GM21528 (cell line): ENCODE measurements at regions not wholly inside any gene's neighbourhood (a gene's known extent, or its start where the extent isn't known, plus 50 kb on each side); places are given as distances from the start of the nearest gene placed in this dataset.

Experiments
- ATAC-seq: cut with Tn5 transposase; IDR thresholded peaks from one replicate; pipeline ENCODE4 v1.9.1; 2021; ENCODE audit warnings: mild to moderate bottlenecking, moderate library complexity; ENCODE audit not compliant: unreplicated experiment, low FRiP score

DNA sequence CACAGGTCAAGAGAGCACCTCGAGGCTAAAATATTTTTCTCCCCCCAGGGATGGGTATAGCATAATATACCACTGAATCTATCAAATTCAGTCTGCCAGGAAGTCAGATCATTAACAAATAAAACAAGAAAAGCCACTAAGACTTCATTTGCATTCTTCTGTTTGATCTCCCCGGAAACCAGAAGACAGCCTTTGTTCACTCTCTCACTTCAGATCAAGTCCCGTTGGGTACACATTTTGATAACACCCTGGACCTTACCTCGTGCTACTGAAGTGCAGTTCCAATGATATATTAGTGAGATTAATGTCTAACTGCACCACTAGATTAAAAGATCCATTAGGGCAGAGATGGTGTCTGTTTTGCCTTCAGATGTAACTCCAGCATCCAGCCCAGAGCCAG is 157.7 kb upstream of the B3GAT2 start:
- ATAC-seq: no peak

DNA sequence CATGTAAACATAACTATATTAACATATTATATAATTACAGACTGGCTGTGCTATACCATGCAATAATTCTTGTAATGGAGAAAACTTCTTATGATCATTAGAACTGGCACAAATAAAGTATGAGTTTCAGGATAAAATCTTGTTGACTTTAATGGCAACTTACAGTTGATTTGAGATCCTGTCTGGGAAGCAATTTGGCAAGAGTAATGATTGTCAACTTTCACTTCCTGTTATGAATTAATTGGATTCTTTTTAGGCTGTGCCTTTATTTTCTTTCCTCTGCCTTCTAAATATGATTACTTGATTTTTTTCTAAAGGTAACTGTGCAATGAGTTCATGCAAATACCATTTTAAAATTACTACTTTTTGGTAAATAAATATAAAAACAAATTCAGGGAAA is 158.1 kb upstream of the B3GAT2 start:
- ATAC-seq: no peak

DNA sequence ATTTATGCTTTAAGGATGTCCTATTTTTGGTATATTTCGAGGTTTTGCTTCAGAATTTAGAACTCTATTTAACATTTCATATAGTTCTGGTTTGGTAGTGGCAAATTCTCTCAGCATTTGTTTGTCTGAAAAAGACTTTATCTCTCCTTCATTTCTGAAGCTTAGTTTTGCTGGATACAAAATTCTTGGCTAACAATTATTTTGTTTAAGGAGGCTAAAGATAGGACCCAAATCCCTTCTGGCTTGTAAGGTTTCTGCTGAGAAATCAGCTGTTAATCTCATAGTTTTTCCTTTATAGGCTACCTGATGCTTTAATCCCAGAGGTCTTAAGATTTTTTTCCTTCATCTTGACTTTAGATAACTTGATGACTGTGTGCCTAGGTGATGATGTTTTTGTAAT is 162.7 kb upstream of the B3GAT2 start:
- no peak for ATAC-seq

DNA sequence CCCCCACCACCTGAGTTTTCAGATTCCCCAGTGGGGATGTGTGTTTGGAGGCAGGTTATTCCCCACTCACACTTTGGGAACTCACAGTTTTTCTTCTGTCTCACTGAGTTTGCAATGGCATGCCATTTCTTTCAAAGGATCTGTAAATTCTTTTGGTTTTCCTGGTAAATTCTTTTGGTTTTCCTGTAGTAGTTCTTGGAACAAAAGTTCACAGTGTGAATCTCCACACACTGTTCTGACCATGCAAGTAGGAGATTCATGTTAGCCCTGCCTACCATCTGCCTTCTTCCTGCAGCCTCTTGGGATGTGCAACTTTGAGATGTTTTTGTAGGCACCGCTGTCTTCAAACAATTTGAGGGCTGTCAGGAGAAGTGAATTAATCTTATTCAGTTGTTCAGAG is 165.6 kb upstream of the OGFRL1 start:
- ATAC-seq: no peak

DNA sequence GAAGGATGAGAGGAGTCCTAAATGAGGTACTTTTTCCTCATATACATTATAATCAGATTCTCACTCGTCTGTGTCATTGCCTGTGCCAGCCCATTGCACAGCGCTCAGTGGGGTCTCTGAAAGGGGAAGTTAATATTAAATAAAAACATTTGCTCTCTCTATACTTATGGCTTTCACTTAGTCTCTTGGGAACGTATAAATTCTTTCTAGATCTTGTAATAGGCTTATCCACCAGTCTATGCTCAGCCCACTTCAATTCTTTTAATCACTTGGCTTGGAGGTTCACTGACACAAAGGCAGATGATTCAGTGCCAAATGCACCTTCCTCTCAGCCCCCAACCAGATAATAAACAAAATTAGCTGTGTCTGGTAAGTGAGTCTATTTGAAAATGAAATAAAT is 164.3 kb upstream of the OGFRL1 start:
- ATAC-seq: no peak

DNA sequence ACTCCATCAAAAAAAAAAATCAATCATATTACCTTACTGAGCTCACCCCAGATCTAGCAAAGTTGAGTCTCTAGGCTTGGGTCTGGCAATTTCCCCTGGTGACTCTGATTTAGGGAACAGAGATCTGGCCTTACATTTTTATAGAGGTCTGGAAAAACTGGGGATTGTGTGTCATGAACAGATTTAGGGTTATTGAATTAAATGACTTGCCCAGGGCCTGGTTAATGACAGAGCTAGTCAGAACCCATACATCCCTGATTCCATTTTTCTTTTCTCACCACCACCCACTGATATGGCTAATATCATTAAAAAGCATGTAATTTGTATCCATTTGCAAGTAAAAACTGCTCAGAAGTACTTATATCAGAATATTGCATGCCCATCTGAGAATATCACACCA is 163.4 kb upstream of the OGFRL1 start:
- ATAC-seq: no peak

DNA sequence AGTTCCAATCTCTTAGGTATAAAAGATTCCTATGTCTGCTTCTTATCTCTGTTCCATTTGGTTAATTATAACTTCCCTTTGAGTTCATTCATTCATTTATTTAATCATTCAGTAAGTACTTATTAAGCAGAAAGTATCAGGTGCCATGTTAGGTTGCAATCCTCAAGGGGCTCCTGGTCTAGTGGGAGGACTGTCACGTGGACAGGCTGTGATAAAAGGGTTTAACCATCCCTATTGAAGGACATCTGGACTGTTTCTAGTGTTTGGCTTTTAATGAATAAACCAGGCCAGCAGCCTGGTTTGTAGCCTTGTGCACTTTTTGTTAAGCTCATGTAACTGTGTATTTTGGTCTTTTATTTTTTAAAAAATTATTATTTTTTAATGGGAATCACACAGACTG is 162.1 kb upstream of the OGFRL1 start:
- no peak for ATAC-seq

DNA sequence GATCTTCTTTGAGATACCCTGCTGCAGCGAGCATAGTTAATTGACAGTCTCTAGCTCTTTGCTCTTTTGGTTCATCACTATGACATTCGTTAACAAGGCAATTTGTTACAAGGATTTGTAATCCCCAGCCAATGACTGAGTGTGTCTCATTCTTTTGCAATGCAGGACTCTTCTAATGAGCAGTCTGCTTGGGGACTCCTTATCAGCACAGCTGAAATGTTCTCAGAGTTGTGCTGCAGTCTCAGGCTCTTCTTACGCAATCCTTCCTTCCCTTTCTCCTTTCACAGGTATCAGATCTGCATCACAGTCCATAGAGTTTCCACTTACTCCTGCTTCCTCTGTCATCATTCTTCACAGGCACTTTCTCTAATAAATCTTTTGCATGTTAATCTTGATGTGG is 161.2 kb upstream of the OGFRL1 start:
- ATAC-seq: no peak

DNA sequence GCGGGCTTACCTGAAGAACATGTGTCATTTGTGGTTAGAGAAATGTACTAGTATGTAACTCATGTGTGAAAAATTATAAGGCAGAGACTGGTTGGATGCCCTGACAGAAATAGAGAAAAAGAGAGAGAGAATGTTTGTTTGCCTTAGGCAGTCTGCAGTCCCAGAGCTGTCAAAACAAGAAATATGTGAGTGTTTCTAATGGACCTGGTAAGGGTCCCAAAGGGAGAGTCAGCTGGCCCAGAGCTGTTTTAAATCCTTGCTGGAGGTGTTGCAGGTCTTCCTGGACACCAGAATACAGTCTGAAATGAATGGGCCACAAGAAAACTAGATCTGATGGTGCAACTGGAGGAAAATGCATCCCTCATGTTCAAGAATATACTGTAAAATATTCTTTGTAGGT is 158.3 kb upstream of the OGFRL1 start:
- no peak for ATAC-seq

DNA sequence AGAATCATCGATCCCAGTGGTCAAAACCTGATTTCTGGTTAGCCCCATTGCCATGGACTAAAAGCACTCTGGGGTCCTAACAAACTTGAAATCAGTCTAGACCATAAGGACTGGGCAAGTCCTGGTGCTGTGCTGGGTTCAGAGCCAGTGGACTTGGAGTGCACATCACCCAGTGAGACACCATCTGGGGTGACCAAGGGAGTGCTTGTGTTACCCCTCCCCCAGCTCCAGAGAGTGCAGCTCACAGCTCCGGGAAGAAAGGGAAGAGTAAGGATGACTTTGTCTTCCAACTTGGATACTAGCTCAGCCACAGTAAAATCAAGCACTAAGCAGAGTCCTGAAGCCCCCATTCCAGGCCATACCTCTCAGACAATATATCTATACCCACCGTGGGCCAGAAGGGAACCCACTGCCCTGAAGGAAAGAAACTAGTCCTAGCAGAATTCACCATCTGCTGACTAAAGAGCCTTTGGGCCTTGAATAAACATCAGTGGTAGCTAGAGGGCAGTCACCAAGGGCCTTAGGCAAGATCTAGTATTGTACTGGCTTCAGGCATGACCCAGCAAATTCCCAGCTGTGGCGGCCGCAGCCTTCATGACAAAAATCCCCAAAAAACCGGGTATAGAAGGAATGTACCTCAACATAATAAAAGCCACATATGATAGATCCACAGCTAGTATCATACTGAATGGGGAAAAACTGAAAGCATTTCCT is 153.5 kb upstream of the OGFRL1 start:
- no peak for ATAC-seq

DNA sequence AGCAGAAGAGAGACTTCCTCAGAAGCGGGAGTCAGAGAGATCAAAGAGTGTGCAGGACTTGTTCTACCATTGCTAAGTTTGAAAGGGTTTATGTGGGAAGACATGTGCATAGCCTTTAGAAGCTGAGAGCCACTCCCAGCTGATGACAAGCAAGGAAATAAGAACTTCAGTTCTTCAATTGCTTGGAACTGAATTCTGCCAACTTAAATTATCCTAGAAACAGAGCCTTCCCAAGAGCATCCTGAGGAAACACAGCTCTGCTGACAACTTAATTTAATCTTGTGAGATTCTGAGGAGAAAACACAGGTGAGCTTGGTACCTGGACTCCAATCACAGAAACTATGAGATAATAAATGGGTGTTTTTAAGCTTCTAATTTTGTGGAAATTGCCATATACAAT is 150.6 kb upstream of the OGFRL1 start:
- ATAC-seq: no peak

DNA sequence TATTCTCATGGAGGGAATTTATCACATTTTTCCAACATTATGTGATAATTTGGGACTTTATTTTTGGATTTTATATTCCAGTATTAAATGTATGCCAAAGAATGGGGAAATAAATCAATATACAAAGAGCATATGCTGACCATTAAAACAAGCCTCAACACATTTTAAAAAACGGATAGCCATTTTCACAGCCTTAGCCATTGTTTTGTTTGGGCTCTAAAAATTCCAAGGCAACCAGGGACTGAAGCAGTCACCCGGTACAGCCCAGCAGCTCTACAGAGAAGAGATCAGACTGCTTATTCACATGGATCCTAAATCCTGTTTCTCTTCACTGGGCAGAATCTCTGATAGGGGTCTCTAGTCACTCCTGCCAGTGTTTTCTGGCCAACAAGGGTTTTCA is 150.2 kb upstream of the OGFRL1 start:
- ATAC-seq: no peak

DNA sequence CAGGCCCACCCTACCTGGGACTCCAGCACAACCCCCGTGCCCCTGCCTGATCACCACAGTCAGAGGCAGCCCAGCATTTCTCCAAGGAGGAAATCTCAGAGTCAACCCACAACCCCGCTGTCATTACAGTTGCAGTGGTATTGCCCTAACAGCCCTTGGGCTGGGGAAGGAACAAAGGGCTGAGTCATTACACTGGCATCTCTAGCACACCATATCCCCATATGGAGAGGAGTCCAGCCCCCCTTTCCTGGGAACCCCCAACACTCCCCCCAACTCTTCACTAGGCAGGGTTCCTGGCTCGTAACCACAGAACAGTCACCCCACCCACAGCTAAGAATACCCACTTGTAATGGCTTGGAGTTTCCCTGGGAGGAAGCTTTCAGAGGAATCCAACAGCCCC is 149.4 kb upstream of the OGFRL1 start:
- no peak for ATAC-seq

DNA sequence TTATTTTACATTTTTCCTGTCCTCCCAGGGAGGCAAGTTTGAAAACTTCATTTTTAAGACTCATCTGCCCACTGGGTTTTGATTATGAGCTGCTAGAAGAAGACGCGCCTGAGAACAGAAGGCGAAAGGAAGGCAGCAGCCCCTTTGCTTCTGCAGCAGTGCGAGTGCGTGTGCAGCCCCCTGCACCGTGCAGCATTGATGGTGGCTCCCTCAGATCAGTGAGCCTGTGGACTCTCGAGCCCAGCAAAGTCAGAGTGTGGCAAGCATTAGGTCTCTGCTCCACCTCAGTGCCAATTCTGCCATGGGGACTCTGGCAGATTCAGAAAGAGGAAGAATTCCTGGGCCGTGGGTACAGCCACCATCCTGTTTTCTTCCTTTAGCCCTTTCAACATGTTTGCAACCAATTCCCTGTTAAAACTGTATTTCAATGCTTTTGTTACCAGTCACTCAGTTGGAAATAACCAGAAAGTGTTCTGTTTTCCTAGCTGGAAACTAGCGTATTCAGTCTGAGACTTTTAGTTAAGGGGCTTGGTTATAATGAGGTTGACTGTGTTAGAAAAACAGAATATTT is 134.8 kb upstream of the OGFRL1 start:
- no peak for ATAC-seq

DNA sequence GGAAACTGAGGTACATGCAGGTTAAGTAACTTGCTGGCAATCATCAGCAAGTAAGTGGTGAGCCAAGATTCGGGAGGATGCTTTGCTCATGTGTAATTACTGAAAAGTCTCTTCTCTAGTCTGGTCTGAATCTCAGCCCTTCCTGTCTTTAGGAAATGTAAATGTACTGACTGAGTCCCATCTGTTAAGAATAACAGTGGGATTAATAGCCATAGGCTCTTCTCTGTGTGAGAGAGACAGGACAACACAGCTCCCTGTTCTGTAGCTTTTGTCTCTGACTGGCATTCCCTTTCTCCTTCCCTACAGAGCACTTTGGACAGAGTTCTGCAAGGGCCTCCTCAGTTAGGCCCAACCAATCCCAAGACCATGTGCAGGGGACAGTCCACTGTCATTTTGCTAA is 131.3 kb upstream of the OGFRL1 start:
- no peak for ATAC-seq

DNA sequence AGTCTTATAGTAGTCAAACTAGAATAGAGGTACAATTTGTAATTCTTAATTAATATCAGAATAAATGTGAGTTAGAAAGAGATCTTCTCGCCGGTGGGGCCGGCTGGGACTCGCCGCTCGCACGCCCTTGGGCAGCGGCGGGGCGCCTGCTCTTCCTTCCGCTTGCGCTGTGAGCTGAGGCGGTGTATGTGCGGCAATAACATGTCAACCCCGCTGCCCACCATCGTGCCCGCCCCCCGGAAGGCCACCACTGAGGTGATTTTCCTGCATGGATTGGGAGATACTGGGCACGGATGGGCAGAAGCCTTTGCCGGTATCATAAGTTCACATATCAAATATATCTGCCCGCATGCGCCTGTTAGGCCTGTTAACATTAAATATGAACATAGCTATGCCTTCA is 123.7 kb upstream of the OGFRL1 start:
- ATAC-seq: no peak

DNA sequence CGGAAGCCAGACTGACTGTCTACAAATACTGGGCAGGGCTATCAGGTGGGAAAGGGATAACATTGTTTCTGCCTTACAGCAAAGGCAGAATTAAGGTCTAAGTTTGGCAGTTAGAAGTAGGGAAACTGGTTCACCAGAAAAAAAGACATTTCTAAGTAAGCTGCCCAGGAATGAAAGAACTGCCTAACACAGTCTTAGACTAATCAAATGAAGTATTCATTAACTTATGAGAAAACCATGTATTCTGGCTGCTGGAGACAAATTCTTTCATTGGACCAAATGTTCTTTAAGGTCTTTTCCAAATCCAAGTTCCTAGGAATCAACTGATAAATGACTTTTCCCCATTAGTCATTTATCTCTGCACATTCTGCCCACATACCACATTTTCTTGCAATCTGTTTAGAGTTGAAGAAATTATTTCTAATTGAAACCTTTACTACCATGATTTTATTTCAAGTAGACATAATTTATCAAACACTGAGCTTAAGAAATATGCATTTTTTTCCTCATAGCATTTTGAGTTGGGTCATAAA is 120.3 kb upstream of the OGFRL1 start:
- ATAC-seq: no peak

DNA sequence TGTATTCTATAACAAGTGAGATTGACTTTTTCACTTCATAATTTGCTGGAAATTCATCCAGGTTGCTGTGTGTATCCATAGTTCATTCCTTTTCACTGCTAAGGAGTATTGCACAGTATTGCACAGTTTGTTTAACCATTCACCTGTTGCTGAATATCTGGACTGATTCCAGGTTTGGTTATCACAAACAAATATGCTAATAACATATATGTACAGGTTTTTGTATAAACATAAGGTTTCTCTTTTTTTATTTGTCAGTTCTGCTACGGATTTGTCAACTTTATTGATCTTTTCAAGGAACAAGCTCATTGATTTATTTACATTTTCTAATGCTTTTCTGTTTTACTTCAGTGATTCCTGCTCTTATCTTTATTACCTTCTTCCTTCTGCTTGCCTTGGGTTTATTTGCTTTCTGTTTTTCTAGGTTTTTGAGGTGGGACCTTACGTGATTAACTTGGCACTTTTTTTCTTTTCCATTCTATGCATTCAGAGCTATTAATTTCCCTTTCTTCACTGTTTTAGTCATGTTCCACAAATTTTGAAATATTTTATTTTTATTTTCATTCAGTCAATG is 117.0 kb upstream of the OGFRL1 start:
- ATAC-seq: no peak

DNA sequence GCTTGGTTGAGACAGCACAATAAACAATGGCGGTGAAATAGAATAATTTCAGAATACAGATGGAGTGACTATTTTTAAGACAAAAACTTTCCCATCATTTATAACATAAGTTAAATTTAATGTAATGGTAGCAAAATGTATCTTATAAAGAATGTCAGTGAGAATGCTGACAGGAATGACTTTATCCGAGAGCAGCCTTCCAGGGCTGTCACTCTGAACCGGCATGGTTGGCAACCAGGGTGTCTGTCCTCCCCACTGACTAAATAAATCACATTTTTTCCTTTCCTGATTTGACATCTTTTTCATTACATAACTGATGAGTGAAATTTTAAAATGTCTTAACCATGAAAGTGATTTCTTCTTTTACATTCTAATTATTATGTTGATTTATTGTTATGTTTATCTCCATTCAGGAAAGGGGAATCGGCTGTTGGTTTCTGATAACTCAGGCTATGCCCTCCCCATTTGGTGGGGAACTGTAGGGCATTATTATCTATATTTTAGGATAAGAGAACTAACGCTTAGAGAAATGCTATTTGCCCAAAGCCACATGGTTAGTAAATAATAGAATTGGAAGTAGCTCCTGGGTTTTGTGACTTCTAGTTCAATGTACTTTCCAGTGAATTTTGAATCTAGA is 109.2 kb upstream of the OGFRL1 start:
- no peak for ATAC-seq

DNA sequence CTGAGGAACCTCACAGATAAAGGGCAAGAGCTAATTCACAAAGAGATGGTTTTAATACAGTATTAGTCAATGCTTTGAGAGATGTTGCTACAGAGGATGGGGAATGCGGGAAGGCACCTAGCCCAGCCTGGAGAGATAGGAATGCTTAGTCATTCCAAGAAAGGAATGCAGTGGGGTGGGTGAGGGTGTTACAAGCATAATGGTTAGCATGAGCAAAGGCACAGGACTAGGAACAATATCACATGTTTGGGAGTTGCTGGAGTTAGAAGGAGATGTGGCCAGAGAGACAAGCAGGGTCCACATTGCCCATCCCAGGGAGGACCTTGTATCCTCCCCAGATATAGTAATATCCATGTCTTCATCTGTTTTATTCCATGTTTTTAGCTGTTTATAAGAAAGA is 107.0 kb upstream of the OGFRL1 start:
- no peak for ATAC-seq

DNA sequence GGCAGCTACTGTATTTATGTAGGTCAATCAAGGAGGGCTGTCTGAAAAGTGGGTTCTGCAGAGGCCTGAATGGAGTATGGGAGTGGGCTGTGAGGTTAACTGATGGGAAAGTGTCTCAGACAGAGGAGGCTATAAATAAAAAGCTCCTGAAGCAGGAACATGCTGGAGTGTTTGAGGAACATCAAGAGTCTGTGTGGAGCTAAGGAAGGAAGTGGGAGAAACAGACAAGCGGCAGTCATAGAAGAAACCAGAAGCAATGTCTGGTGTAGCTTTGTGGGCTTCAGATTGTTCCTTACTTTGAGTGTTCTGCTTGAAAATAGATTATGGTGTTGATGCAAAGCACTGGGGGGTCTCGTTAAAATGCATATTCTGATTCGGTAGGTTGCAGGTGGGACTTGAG is 101.5 kb upstream of the OGFRL1 start:
- no peak for ATAC-seq

DNA sequence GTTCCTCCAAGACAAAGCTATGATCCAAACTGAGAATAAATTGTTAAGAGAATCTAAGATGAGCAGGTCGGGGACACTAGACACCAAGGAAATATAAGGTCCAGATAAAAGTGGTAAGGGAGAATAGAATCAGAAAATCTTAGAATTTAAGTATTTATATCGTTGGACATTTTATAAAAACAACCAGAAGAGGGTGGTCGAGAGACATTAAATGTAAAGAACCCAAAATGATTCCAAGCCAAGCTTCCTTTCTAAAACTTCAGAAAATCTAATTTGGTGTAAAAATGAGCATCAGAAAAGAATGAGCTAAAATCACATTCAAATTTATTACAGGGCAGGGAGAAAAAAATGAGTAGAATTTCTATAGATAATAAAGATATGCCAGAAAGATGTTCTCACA is 97.8 kb upstream of the OGFRL1 start:
- no peak for ATAC-seq
